NCI-H1694 (cell line): ENCODE measurements at regions not wholly inside any gene's neighbourhood (a gene's known extent, or its start where the extent isn't known, plus 50 kb on each side); places are given as distances from the start of the nearest gene placed in this dataset.
A peak's percentile ranks its signal among the peaks of the same experiment; 100 is the strongest.
"Not testable (repeated sequence)": the region's sequence is repeated elsewhere in the genome, so short reads cannot be mapped to it uniquely, and the experiment has no call there.

Source experiments
- DNase-seq: peaks from one replicate; lab custom pipeline; 2025; lab: John Stamatoyannopoulos, UW

DNA sequence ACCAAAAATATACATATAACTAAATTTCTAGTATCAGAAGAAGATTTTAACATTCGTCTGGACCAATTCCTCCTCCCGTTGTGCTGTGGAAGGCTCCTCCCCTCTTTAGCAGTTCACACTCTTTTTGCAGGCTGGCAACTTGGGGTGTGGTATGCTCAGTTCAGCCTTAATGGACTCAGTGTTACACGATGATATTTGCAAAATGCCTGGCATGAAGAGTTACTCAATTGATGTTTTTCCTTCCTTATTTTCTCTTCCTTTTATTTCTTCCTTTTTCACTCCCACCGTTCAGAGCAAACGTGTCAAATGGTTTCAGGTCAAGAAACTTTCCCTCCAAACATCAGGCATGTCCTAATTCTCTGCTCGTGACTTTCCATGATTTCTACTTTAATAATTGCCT, 248.3 kb downstream of the PHF14 start:
- no peak for DNase-seq

DNA sequence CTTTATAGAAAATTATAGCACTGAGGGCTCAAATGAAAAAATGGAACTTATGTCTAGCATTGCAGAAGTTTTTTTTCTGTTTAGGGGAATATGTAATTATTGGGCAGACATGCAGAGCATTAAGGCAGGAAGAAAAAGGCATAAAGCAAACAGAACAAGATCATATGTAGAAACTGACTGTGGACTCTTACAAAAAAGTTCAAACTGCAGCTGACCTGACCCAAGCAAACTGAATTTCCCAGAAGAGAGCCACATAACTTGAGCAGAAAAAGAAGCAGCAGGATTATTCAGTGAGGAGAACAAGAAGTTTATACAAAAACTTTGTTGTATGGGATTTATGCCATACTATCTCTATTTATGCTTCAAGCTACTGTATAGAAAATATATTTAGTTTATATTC, 250.9 kb downstream of the PHF14 start:
- no peak for DNase-seq

DNA sequence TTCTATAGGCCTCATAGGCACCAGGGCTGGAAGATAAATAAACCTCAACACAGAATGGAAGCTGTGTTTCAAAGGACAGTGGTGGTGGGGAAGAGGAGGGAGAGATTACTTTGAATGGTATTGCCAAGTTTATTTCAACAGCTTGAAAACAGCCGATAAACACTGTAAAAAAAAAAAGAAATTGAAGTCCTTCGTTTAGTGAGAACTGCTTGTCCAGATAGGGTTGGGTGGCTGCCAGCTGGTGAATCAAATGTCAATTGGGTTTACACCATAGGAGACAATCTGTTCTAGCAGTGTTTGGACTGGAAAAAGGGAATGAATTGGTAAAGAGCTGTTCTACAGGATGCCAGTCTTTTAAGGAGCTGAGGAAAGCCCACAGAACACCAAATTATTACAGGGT, 254.8 kb downstream of the PHF14 start:
- peak; percentile 68 for DNase-seq

DNA sequence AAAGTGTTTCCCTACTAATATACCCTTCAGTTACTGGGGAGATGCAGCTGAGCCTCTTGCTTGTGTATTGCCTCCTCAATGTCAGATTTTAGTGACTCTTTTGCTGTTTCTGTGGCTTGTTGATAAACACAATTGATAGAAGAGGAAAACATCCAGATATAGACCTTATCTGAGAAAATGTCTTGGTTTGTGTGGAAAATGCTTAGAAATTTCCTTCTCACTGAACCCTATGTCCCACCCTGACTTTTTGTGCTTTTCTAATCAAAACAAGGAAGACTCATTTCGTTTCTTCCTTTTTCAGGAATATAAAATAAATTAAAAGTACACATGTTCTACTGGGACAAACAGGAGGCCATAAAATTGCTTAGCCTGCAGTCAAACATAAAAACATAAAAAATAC, 257.5 kb downstream of the PHF14 start:
- DNase-seq: no peak

DNA sequence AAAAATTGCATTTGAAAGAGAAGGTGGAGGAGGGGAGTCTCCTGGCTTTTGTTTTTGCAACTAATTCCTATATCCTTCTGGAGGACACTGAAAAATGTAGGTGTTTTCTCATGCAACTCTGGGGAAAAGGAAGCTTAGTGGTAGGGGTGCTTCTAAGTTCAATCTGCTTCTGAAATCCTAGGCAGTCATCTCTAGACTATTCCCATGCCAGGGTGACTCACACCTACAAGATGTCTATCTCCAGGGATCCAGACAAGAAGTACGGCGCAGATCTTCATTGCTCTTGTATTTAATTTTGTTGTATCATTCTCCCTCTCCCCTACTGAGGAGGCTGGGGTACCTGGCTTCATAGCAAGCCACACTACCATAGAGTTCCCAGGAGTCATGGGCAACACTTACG, 258.8 kb downstream of the PHF14 start:
- DNase-seq: no peak

DNA sequence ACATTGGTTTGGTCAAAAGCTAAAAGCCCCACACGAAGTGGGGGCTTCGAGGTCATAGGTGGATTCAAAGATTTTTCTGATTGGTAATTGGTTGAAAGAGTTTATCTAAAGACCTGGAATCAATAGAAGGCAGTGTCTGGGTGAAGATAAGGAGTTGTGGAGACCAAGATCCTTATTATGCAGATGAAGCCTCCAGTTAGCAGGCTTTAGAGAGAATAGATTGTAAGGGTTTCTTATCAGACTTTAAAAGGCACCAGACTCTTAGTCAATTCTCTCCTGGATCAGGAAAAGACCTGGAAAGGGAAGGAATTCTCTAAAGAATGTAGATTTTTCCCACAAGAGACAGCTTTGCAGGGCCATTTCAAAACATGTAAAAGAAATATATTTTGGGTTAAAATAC, 260.2 kb downstream of the PHF14 start:
- DNase-seq: no peak

DNA sequence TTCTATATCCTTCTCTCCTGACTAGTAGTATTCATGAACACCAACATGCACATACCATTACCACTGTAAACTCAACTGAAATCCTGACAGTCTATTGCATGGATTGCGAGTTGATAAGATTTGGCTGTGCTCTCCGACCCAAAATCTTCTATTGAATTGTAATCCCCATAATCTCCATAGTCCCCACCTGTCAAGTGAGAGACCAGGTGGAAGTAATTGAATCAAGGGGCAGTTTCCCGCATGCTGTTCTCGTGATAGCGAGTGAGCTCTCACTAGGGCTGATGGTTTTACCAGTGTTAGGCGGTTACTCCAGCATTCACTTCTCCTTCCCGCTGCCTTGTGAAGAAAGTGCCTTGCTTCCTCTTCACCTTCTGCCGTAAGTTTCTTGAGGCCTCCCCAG, 261.8 kb downstream of the PHF14 start:
- no peak for DNase-seq

DNA sequence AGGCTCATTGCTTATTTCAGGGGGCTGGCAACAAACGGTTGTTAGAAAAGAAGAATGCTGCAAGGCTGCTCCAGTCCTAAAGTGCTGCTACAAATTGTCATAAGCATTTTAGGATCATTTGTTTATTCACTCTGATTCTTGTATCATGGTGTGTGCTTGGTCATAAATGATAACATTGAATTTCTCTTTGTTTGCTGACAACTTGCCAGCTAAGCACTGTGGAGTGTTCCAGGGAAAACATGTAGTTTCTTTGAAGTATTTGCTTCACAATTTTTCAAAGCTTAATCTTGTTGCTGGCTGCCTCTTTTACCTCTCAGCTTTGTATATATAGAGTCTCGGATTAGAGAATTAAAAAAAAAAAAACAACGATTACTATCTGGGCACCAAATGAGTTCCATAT, 263.0 kb downstream of the PHF14 start:
- no peak for DNase-seq

DNA sequence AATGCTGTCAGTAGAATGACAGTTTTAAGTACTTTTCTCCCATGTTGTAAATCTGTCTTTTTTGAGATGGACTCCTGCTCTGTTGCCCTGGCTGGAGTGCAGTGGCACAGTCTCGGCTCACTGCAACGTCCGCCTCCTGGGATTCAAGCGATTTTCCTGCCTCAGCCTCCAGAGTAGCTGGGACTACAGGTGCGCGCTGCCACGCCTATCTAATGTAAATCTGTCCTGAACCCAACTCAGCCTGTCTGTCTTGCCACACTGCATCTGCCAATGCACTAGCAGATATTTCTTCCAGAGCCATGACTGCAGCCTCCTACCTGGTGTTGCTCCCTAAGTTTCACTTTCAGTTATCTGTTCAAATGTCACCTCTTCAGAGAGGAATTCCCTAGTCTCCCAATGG, 264.1 kb downstream of the PHF14 start:
- DNase-seq: no peak

DNA sequence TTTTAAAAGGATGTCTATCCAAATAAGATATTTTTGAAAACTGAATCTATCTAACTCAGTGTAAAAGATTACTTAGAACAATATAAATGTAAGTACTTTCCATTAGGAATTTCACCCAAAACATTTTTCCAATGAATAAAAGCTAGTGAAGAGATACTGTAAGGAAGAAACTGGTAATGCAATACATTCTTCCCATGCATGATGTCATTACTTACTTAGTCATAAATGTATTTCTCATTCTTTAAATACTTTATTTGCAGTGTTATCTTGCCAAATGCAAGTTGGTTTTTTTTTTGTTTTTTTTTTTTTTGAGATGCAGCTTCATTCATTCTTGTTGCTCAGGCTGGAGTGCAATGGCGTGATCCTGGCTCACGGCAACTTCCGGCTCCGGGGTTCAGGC, 265.6 kb downstream of the PHF14 start:
- no peak for DNase-seq

DNA sequence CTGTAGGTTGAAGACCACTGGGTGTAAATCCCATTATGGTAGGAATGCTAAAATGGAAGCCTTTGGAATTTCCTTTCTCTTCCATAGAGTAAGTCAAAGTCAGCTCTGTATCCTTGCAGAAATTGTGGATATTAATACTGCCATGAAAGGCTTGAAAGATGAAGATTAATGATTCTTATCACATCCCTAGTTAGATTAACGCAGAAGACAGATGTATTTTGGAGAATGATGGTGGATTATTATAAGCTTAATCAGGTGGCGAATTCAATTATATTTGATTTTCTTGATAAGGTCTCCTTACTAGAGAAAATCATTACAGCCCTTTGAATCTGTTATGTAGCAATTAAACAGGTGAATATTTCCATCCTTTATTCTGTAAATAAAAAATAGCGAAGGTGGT, 270.1 kb downstream of the PHF14 start:
- DNase-seq: no peak

DNA sequence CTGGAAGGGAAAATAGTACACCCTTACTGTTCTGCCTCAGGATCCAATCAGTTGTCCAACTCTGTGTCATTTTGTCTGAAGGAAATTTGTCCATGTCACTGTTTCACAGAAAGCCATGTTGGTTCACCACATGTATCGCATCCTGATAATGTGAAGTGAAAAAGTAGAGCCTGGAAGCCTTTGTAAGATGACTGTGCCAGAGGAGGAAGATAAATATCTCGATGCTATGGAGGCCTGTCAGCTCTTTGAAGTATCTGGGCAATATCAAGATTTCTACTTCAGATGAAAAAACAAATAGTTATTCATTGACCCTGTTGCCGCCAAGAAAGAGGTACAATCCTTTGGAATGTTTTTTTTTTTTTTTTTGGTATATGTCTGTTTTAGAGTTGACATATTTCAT, 270.5 kb downstream of the PHF14 start:
- DNase-seq: no peak

DNA sequence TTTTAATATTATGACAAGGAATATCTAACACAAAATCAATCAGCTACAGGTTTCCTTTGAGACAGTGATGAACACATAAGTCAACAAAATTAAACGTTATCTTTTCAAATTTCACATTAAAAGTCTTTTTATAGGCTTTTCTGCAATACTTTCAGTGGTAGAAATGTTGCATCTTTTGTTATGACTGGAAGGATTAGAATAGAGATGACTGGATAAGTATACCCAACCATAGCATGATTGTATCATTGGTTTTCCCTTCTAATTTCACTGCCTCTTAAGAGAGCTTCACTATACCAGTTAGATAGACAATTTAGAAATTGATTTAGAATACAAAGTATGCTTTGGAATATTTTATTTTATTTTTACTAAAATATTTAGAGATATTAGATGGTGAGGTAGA, 273.9 kb downstream of the PHF14 start:
- no peak for DNase-seq

DNA sequence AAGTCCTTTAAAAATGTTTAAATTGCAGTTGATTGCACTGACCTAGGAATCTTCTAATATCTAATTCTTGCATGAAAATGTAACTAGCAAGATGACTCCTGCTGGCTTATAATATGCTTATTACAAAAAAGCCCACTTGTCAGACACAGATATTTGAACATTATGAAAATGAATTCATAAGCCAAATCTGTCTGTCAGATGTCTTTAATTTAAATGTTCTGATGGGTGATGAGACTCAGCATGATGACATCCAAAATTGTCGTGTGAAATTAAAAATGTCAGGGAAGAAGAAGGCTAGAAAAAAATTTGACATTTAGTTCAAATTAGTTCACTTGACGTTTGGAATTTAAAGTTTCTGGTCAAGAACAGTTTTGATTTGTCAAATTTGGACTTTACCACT, 277.8 kb downstream of the PHF14 start:
- no peak for DNase-seq

DNA sequence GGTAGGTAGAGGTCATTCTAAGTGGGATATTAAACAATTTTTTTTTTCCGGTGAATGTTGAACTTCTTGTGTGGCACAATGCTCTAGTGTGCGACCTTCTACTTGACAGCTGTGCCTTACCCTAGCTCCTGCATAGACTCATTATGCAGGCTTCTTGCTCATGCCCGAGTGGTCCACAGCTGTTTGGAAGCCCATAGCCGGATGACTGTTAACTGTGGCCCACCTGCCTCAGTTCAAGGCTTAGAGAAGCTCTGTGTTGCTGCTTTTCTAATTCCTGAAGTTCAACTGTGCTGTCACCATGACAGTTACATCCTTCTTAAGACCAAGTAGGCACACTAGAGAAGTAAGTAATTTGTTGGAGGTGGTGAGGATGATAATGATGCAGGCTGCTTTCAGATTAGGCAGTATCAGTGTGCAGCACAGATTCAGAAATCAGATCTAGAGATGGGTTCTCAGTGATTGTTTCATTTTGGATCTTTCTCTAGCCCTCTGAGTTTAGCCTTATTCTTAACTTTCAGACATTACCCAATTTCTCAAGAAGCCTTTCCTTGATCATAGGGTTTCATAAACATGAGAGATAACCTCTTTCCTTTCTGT, 278.4 kb downstream of the PHF14 start:
- no peak for DNase-seq

DNA sequence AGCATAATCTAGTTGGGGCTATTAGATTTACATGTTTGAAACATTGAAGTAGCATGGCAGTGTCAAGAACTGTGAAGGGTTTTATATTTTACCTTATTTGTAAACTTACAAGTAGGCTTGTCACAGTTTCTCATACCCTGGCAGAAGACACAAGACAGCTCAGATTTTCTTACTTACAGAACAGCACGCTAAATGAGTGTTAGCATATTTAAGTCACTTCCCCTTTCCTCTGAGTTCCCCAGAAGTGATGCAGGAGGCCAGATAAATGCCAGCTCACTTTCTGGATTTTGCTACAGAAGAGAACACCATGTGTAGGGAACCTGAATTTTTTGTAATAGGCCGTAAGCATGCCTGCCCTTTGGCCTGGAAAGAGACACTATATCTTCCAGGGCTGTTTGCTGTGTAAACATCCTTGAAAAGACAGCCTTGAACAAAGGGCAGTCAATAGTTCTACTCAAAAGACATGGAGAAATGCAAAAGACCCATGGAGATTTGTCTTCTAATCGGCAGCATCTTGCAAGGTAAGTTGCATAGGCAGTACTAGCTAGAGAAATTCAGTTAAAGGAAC, 279.1 kb downstream of the PHF14 start:
- DNase-seq: no peak

DNA sequence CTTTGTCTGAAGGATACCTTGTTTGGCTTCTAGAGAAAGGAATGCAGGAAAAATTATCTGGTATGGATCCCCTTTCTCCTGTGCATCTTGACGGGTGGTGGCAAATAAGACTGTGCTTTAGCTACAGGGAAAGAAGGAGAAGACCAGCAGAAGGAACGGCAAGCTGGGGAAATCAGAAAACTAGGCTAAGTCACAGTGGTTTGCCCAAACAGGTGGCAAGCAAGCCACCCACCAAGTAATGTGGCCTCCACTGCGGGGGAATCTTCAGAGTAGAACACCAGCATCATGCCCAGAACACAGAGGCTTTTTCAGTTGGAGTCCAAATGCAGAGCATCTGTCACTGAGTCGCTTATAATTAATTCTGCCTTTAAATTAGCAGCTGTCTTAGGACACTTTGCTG, 282.8 kb downstream of the PHF14 start:
- DNase-seq: no peak

DNA sequence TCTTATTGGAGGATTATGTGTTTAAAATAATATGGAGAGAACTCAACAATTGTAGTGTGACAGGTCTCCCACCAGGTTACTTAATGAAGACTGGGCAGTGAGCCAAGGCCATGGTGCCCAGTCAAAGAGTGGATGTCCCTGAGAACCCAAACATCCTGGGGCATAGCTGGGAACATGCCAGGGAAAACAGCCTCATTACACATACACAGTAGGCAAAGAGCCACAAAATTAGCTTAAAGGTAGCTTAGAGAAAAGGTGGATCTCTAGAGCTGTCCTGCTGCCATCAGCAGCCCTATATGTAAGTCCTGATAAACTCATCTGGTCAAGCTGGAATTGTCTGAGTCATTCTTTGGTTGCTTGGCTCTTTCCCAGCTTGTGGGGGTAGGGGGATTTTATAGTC, 287.8 kb downstream of the PHF14 start:
- DNase-seq: peak; percentile 26

DNA sequence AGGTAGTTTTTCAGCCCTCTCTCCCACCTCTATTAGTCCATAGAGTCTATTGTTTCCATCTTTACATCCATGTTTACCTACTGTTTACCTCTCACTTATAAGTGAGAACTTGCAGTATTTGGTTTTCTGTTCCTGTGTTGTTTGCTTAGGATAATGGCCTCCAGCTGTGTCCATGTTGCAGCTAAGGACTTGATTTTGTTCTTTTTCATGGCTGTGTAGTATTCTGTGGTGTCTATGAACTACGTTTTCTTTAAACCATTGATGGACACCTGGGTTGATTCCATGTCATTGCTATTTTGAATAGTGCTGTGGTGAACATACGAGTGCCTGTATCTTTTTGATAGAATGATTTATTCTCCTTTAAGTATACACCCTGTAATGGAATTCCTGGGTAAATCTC, 292.4 kb downstream of the PHF14 start:
- no peak for DNase-seq

DNA sequence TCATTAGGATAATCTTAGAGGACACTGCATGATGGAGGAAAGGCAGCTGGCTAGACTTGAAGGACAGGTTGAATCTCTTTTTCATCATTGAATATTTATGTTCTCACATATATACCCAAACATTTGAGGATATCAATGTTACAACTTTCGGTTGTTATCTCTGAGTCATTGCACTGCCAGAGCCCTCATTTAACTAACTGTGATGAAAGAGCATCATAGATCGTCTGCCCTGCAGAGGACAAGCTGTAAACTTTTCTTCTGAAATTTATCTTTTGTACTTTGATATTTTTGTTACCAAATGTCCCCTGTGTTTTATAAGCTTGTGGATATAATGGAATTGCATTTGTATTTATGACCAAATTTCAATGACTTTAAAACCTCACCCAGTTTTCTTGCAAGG, 298.7 kb downstream of the PHF14 start:
- no peak for DNase-seq

DNA sequence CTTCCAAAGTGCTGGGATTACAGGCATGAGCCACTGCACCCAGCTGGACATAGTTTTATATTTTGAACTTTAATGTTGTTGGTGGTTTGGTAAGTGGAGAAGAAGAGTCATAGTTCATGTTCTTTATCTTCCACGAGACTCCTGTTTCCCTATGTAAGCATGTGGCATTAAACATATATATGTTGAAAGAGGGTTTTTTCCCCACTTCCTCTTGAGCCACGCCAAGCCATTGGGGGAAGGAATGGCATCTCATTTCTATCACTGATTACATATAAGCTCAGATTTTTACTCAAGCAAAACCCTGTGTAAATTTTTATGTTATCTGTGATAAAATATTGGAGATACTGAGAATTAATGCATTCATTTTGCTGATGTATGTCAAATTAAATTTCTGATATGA, 300.4 kb downstream of the PHF14 start:
- DNase-seq: no peak

DNA sequence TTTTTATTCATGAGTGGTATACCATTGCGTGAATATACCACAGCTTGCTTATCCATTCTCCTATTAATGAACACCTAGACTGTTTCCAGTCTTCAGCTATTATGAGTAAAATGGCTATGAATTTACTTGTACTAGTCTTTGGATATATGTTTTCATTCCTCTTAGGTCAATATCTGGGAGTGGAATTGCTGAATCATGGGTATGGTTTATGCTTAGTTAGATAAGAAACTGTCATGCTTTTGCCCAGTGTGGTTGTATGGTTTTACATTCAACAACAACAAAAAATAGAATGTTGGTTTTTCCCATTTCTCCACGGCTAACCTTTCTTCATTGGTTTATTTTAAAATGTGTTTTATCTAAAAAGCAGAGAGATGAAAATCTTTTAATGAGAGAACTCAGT, 308.3 kb downstream of the PHF14 start:
- no peak for DNase-seq

DNA sequence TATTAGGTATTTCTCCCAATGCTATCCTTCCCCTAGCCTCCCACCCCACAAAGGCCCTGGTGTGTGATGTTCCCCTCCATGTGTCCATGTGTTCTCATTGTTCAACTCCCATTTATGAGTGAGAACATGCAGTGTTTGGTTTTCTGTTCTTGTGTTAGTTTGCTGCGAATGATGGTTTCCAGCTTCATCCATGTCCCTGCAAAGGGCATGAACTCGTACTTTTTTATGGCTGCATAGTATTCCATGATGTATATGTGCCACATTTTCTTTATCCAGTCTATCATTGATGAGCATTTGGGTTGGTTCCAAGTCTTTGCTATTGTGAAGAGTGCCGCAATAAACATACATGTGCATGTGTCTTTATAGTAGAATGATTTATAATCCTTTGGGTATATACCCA, 309.9 kb downstream of the PHF14 start:
- not testable (repeated sequence) for DNase-seq

DNA sequence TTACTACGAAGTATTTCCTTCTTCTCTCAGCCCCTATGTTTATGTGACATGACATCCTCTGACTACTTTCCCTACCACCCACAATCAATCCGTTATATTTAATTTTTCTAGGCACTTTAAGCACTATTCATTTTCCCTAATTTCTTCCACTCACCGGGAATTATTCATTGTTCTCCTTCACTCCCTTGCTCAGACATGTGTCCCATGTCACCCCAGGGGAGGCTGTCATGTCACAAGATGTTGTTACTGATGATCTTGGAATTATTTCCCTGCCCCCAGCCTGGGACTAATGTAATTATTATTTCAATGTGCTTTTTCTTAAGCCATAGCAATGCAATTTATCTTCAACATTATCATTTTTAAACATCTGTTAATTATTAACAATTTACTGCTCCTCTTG, 317.2 kb downstream of the PHF14 start:
- DNase-seq: no peak

DNA sequence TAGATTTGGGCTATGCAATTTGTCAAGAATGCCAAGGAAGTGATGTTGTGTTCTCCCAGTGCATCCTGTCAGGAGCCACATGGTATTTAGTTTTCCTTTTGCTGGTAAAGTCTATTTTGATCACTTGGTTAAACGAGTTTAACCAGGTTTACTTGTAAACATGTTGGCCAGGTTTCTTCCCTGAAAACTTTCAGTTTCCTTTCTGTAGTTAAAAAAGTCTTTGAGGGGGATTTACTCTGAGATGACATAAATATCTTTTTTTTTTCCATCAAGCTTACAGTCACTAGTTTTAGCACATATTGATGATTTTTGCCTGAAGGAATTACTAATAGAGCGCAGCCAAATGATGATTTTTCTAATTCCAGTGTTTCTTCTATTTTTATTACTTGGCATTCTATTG, 320.5 kb downstream of the PHF14 start:
- no peak for DNase-seq
